ENCODE measurements at regions not wholly inside any gene's neighbourhood (a gene's known extent, or its start where the extent isn't known, plus 50 kb on each side); places are given as distances from the start of the nearest gene placed in this dataset.

GRCh38 chr5:68551436-68551835, 335.9 kb downstream of the PIK3R1 start:
- H3K27me3 ChIP-seq, result no peaks in the 10 kb centered on the region
- in situ Hi-C loops (cut with MboI; ENCODE audit: low pct_ligation_motif_present in 1 of 4, low pct_unique_long_range_greater_than_20kb in 1 of 4, low sequenced_read_pairs in 3 of 4) (no loop called here), intact Hi-C loops (cut with DNase I; ENCODE audit: low total_unique reads) (no loop called here)
- H3K4me3 ChIP-seq, result no peak overlapping the region
- no peaks in the 10 kb centered on the region for H3K9me3 ChIP-seq
- WGBS, 2 donors (ENCODE audit: low coverage in 1 of 2), result 76 to 82% methylated on average over 5 of the region's 5 CpGs
- DNase-seq, result no peak
- no peak overlapping the region for H3K27ac ChIP-seq
- no peaks in the 10 kb centered on the region for H3K36me3 ChIP-seq
- TF ChIP-seq POLR2A (IDR thresholded peaks at IDR 0.05) (no peak), EP300 (IDR thresholded peaks at IDR 0.05; ENCODE audit: low read depth) (no peak), CTCF (IDR thresholded peaks at IDR 0.05) (no peak), POLR2AphosphoS5 (IDR thresholded peaks at IDR 0.05) (no peak)
- no peaks in the 10 kb centered on the region for H3K4me1 ChIP-seq

GRCh38 chr5:68554571-68555279, 339.2 kb downstream of the PIK3R1 start:
- Histone ChIP-seq H3K36me3 (no peaks in the 10 kb centered on the region), H3K4me1 (no peaks in the 10 kb centered on the region), H3K27me3 (no peaks in the 10 kb centered on the region), H3K9me3 (peaks cover 0 to 5% of the 10 kb centered on the region in 2 donors), H3K27ac (no peak overlapping the region), H3K4me3 (no peak overlapping the region)
- TF ChIP-seq POLR2A (IDR thresholded peaks at IDR 0.05), result no peak
- TF ChIP-seq EP300 (IDR thresholded peaks at IDR 0.05; ENCODE audit: low read depth), result no peak
- TF ChIP-seq POLR2AphosphoS5 (IDR thresholded peaks at IDR 0.05), result no peak
- no peak for TF ChIP-seq CTCF (IDR thresholded peaks at IDR 0.05)
- DNase-seq, result peak; percentile 44
- in situ Hi-C loops (cut with MboI; ENCODE audit: low pct_ligation_motif_present in 1 of 4, low pct_unique_long_range_greater_than_20kb in 1 of 4, low sequenced_read_pairs in 3 of 4) (no loop called here), intact Hi-C loops (cut with DNase I; ENCODE audit: low total_unique reads) (no loop called here)
- WGBS, 2 donors (ENCODE audit: low coverage in 1 of 2), result 35 to 92% methylated on average over 1 to 8 of the region's 8 CpGs

GRCh38 chr5:68555907-68556681, 340.5 kb downstream of the PIK3R1 start:
- no peak overlapping the region for H3K4me3 ChIP-seq
- H3K4me1 ChIP-seq, result no peaks in the 10 kb centered on the region
- TF ChIP-seq POLR2A (IDR thresholded peaks at IDR 0.05) (no peak), POLR2AphosphoS5 (IDR thresholded peaks at IDR 0.05) (no peak)
- DNase-seq, result no peak
- WGBS, 2 donors (ENCODE audit: low coverage in 1 of 2), result 81 to 92% methylated on average over 6 of the region's 6 CpGs
- intact Hi-C loops (cut with DNase I; ENCODE audit: low total_unique reads) (no loop called here), in situ Hi-C loops (cut with MboI; ENCODE audit: low pct_ligation_motif_present in 1 of 4, low pct_unique_long_range_greater_than_20kb in 1 of 4, low sequenced_read_pairs in 3 of 4) (no loop called here)
- peaks cover 0 to 5% of the 10 kb centered on the region in 2 donors for H3K9me3 ChIP-seq
- no peaks in the 10 kb centered on the region for H3K27me3 ChIP-seq
- no peaks in the 10 kb centered on the region for H3K36me3 ChIP-seq
- H3K27ac ChIP-seq, result no peak overlapping the region

GRCh38 chr5:68557162-68557936, 341.8 kb downstream of the PIK3R1 start:
- Histone ChIP-seq H3K27ac (no peak overlapping the region), H3K9me3 (peaks cover 0 to 5% of the 10 kb centered on the region in 2 donors), H3K4me3 (no peak overlapping the region), H3K36me3 (no peaks in the 10 kb centered on the region), H3K4me1 (no peaks in the 10 kb centered on the region), H3K27me3 (no peaks in the 10 kb centered on the region)
- intact Hi-C loops (cut with DNase I; ENCODE audit: low total_unique reads) (no loop called here), in situ Hi-C loops (cut with MboI; ENCODE audit: low pct_ligation_motif_present in 1 of 4, low pct_unique_long_range_greater_than_20kb in 1 of 4, low sequenced_read_pairs in 3 of 4) (no loop called here)
- TF ChIP-seq POLR2A (IDR thresholded peaks at IDR 0.05) (no peak), POLR2AphosphoS5 (IDR thresholded peaks at IDR 0.05) (no peak), EP300 (IDR thresholded peaks at IDR 0.05; ENCODE audit: low read depth) (no peak), CTCF (IDR thresholded peaks at IDR 0.05) (no peak)
- DNase-seq, result no peak
- 80 to 84% methylated on average over 2 to 4 of the region's 4 CpGs for WGBS, 2 donors (ENCODE audit: low coverage in 1 of 2)

Measured in transverse colon (tissue), 4 donors.